DND-41 (cell line): ENCODE measurements at regions not wholly inside any gene's neighbourhood (a gene's known extent, or its start where the extent isn't known, plus 50 kb on each side); places are given as distances from the start of the nearest gene placed in this dataset.

Source experiments
- ATAC-seq: fragments of 200-7000 bp; cut with Tn5 transposase; 3 replicates; pipeline ENCODE4 v1.9.1; 2021; ENCODE audit warnings: low read depth; ENCODE audit not compliant: insufficient read depth
- DNase-seq: peaks from one replicate; pipeline ENCODE4 v3.0.0-alpha.2; 2020
- H2AFZ ChIP-seq: 2 replicates; pipeline ENCODE4 v1.6.0; 2012; ENCODE audit warnings: low read depth, low read length
- H3K27ac ChIP-seq: 2 replicates; pipeline ENCODE4 v1.5.1; 2012; ENCODE audit warnings: low read length, inconsistent platforms
- H3K27me3 ChIP-seq: fragments of 200-600 bp; sonication (generic); 2 replicates; pipeline ENCODE4 v1.6.0; 2012; ENCODE audit warnings: low read length, mild to moderate bottlenecking, inconsistent platforms; ENCODE audit not compliant: insufficient read depth, poor library complexity
- H3K36me3 ChIP-seq: 2 replicates; pipeline ENCODE4 v1.5.1; 2012; ENCODE audit warnings: low read length, inconsistent platforms; ENCODE audit not compliant: insufficient read depth
- H3K4me1 ChIP-seq: 2 replicates; pipeline ENCODE4 v1.5.1; 2012; ENCODE audit warnings: mild to moderate bottlenecking, low read length; ENCODE audit not compliant: insufficient read depth
- H3K4me2 ChIP-seq: 2 replicates; pipeline ENCODE4 v1.6.0; 2012; ENCODE audit warnings: mild to moderate bottlenecking, moderate library complexity, low read length, inconsistent platforms; ENCODE audit not compliant: insufficient read depth
- H3K4me3 ChIP-seq, 2 experiments: fragments of 200-600 bp in 1 of 2; shearing (Covaris generic) in 1 of 2; 2 replicates each; pipeline ENCODE4 v1.5.1; 2012 to 2016; ENCODE audit warnings: inconsistent platforms in 2 of 2, low read length in 2 of 2, mild to moderate bottlenecking in 2 of 2, low read depth in 1 of 2, moderate library complexity in 1 of 2
- H3K79me2 ChIP-seq: 2 replicates; pipeline ENCODE4 v1.6.0; 2012; ENCODE audit warnings: low read length, inconsistent platforms; ENCODE audit not compliant: insufficient read depth
- H3K9ac ChIP-seq: 2 replicates; pipeline ENCODE4 v1.6.0; 2012; ENCODE audit warnings: low read depth, mild to moderate bottlenecking, inconsistent platforms, low read length, moderate library complexity
- H3K9me3 ChIP-seq: 2 replicates; pipeline ENCODE4 v1.5.1; 2012; ENCODE audit warnings: low read length, moderate library complexity, mild to moderate bottlenecking, inconsistent platforms; ENCODE audit not compliant: insufficient read depth, severe bottlenecking
- H4K20me1 ChIP-seq: 2 replicates; pipeline ENCODE4 v1.6.0; 2012; ENCODE audit warnings: low read length; ENCODE audit not compliant: insufficient read depth
- EZH2 ChIP-seq: IDR thresholded peaks from 3 replicates; pipeline ENCODE4 v1.6.1; 2012; ENCODE audit warnings: borderline replicate concordance, low read depth, mild to moderate bottlenecking, moderate library complexity, low read length, inconsistent platforms; ENCODE audit not compliant: severe bottlenecking
- TF ChIP-seq, protein P1 (sequence below): IDR thresholded peaks from 2 replicates; pipeline ENCODE4 v1.5.1; 2012; ENCODE audit warnings: borderline replicate concordance, low read length, moderate library complexity, mild to moderate bottlenecking; ENCODE audit not compliant: poor library complexity, severe bottlenecking; ENCODE audit errors: extremely low read depth

DNA sequence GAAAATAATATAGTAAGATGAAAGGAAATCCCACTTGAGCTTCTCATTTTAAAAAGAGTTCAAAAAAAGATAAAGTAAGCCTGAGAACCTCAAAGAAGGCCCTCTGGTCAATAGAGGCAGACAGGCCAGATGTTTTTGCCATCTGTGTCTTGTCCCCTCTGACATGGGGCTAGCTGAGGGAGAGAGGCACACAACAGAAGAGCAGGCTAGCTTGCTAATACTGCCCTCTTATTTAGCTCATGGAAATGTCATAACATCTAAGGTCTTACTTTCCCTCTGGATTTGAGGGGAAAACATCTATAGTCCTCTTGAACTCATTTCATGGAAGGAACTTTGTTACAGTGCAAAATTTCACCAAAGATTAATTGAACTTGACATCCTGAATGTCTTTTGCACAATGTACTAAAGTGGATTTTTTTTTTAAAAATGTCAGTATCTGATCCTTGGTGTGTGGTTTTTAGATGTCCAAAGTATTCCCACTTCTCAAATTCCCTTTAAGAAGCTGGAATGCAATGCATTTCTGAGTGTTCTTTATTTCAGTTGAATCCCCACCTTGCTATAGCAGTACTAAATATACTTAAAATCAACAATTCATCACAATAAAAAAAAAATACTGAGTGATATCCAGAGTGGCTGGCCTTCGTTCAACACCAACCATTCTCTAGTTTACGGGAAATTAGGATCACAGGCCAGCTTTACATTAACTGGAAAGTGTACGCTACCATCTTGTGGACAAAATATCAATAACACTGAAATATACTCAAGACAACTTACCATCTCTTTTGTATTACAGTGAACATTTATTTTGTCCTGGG, 176.7 kb downstream of the PAH start:
- H3K9ac ChIP-seq: no peak overlapping the region
- H3K79me2 ChIP-seq: no peaks in the 10 kb centered on the region
- no peak for TF ChIP-seq EZH2
- TF ChIP-seq, protein P1, sequence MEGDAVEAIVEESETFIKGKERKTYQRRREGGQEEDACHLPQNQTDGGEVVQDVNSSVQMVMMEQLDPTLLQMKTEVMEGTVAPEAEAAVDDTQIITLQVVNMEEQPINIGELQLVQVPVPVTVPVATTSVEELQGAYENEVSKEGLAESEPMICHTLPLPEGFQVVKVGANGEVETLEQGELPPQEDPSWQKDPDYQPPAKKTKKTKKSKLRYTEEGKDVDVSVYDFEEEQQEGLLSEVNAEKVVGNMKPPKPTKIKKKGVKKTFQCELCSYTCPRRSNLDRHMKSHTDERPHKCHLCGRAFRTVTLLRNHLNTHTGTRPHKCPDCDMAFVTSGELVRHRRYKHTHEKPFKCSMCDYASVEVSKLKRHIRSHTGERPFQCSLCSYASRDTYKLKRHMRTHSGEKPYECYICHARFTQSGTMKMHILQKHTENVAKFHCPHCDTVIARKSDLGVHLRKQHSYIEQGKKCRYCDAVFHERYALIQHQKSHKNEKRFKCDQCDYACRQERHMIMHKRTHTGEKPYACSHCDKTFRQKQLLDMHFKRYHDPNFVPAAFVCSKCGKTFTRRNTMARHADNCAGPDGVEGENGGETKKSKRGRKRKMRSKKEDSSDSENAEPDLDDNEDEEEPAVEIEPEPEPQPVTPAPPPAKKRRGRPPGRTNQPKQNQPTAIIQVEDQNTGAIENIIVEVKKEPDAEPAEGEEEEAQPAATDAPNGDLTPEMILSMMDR: peak; percentile 51
- DNase-seq (no peak), ATAC-seq (no peak)
- H3K9me3 ChIP-seq: no peaks in the 10 kb centered on the region
- H3K4me3 ChIP-seq: no peak overlapping the region
- no peaks in the 10 kb centered on the region for H3K27me3 ChIP-seq
- H3K4me1 ChIP-seq: no peaks in the 10 kb centered on the region
- H2AFZ ChIP-seq: no peak overlapping the region
- H3K4me2 ChIP-seq: no peak overlapping the region
- H4K20me1 ChIP-seq: no peaks in the 10 kb centered on the region
- H3K36me3 ChIP-seq: no peaks in the 10 kb centered on the region
- no peak overlapping the region for H3K27ac ChIP-seq

DNA sequence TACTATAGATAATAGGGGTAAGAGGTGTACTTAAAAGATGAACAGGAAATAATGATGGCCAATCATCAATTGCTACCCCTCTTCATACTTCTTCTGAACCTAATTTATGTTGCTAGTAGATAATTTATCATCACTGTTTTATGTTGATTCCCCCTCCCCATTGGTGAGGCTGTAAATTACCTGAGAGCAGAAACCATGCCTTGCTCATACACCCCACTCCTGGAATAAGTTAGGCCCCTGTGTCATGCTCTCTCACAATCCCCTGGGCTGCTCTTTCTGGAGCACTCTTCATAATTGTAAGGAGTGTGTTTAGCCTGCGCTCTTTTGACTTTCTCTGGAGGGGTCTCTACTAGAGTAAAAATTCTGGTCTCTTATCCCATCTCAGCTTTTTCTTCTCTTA, 180.7 kb downstream of the PAH start:
- Histone ChIP-seq H3K9ac (no peak overlapping the region), H3K27me3 (no peaks in the 10 kb centered on the region), H3K27ac (no peak overlapping the region), H3K4me3 (no peak overlapping the region), H3K79me2 (no peaks in the 10 kb centered on the region), H3K4me2 (no peak overlapping the region), H3K36me3 (no peaks in the 10 kb centered on the region), H4K20me1 (no peaks in the 10 kb centered on the region), H3K9me3 (no peaks in the 10 kb centered on the region), H3K4me1 (no peaks in the 10 kb centered on the region), H2AFZ (no peak overlapping the region)
- ATAC-seq: no peak
- DNase-seq: no peak
- TF ChIP-seq, protein P1: no peak
- no peak for TF ChIP-seq EZH2

DNA sequence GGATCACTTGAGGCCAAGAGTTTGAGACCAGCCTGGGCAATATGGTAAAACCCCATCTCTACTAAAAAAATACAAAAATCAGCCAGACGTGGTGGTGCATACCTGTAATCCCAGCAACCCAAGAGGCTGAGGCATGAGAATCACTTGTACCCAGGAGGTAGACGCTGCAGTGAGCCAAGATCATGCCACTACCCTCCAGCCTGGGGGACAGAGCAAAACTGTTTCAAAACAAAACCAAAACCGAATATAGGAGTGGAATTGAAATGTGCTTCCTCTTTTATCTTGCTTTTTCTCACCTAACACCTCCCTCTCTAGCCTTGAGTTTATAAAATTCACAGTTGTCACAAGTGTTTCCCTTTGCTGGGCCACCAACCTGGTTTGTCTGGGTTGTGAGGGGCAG, 181.9 kb downstream of the PAH start:
- H3K4me1 ChIP-seq: no peaks in the 10 kb centered on the region
- no peak overlapping the region for H3K9ac ChIP-seq
- no peak overlapping the region for H2AFZ ChIP-seq
- H3K27me3 ChIP-seq: no peaks in the 10 kb centered on the region
- DNase-seq: no peak
- no peaks in the 10 kb centered on the region for H4K20me1 ChIP-seq
- H3K27ac ChIP-seq: no peak overlapping the region
- no peaks in the 10 kb centered on the region for H3K36me3 ChIP-seq
- no peaks in the 10 kb centered on the region for H3K79me2 ChIP-seq
- no peak overlapping the region for H3K4me2 ChIP-seq
- ATAC-seq: no peak
- TF ChIP-seq, protein P1: no peak
- no peak for TF ChIP-seq EZH2
- no peak overlapping the region for H3K4me3 ChIP-seq
- H3K9me3 ChIP-seq: no peaks in the 10 kb centered on the region
